ENCODE measurements at regions not wholly inside any gene's neighbourhood (a gene's known extent, or its start where the extent isn't known, plus 50 kb on each side); places are given as distances from the start of the nearest gene placed in this dataset.
A peak's percentile ranks its signal among the peaks of the same experiment; 100 is the strongest.

DNA sequence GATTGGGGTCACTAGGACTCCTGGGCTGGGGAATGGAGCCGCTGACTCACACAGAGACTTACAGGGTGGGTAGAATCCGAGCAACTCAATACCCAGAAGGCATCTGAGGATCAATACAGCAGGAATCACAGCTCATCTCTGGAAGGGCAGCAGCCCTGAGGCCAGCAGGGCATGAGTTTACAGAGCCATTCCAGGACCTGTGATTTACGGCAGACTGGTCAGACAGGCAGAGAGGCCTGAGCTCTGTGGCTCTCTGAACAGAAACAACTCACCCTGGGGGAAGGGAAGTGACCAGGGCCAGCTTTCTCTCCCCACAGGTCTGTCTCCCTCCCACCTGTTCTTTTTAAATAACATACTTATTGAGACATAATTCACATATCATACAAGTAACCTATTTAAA is 88.2 kb upstream of the CXCL12 start:
- H3K4me3 ChIP-seq (ENCODE audit: low read length in 2 of 2): no peak overlapping the region
- no peak overlapping the region for H3K9ac ChIP-seq (ENCODE audit: low read depth, low read length, poor library complexity)
- no peaks in the 10 kb centered on the region for H3K79me1 ChIP-seq (ENCODE audit: low read depth, low read length)
- H2AK5ac ChIP-seq (ENCODE audit: low read depth, low read length): no peak overlapping the region
- H2BK15ac ChIP-seq (ENCODE audit: low read length): no peak overlapping the region
- H2BK12ac ChIP-seq (ENCODE audit: low read length): no peak overlapping the region
- H2AFZ ChIP-seq (ENCODE audit: low read length): no peak overlapping the region
- peak overlapping the region; percentile 19 for H3K18ac ChIP-seq (ENCODE audit: low read length)
- DNase-seq (ENCODE audit: low spot score): no peak
- no peak overlapping the region for H3K4ac ChIP-seq (ENCODE audit: low read length)
- H3K4me1 ChIP-seq (ENCODE audit: control insufficient read depth in 2 of 2, insufficient read depth in 1 of 2, low read depth in 1 of 2, low read length in 2 of 2): no peaks in the 10 kb centered on the region
- WGBS, 2 donors (ENCODE audit: extremely low coverage in 2 of 2, insufficient read length in 2 of 2, insufficient replicate concordance in 1 of 2): no CpG with 5 or more reads among the region's 3 CpGs
- H3K14ac ChIP-seq (ENCODE audit: low read length): no peak overlapping the region
- H2BK120ac ChIP-seq (ENCODE audit: low read depth, low read length): no peak overlapping the region
- no peak overlapping the region for H3K23ac ChIP-seq (ENCODE audit: low read depth, low read length, poor library complexity)
- H3K4me2 ChIP-seq (ENCODE audit: insufficient read depth, low read length, poor library complexity, severe bottlenecking): no peak overlapping the region
- H4K91ac ChIP-seq (ENCODE audit: low read depth, low read length, poor library complexity): no peak overlapping the region
- H3K36me3 ChIP-seq (replicated peaks in 1 of 2; ENCODE audit: control insufficient read depth in 2 of 2, insufficient read depth in 2 of 2, low read length in 2 of 2): no peaks in the 10 kb centered on the region
- H3K27me3 ChIP-seq (ENCODE audit: control insufficient read depth in 3 of 3, insufficient read depth in 3 of 3, low read depth in 1 of 3, low read length in 3 of 3): no peaks in the 10 kb centered on the region
- H2BK5ac ChIP-seq (ENCODE audit: low read length): no peak overlapping the region
- no peak overlapping the region for H3K27ac ChIP-seq (replicated peaks; ENCODE audit: low read length)
- peaks cover 0 to 2% of the 10 kb centered on the region in 2 donors for H3K9me3 ChIP-seq (replicated peaks in 1 of 2; ENCODE audit: control insufficient read depth in 2 of 2, insufficient read depth in 1 of 2, low read depth in 1 of 2, low read length in 2 of 2)
- no peak overlapping the region for H4K8ac ChIP-seq (ENCODE audit: low read depth, low read length)

DNA sequence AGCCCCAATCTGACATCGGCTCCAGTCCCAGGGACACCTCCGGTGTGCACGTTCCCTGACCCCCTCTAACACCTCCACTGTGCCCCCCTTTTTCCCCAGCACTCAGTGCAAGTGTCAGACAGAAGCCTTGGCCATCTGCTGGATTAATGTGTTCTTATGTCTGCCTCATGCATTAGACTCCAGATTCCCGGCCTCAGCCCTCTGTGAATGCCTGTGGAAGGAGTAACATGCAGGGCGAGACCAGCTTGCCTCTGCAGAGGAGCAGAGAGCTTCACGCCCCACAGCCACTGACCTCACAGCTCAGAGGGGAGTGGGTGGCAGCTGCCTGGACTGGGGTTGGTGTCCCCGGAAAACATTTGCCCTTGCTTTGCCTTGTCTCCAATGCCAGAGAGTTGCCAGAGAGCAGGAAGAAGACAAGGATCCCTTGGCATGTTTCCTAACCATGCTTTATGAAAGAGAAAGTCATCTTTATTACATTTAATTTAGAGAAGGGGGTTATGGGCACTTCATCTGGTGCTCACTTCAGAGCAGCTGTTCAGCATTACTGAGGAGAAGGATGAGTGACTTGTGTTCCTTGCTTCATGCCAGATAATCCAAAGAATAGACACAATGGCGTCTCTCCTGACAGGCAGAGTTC is 91.6 kb upstream of the CXCL12 start:
- Histone ChIP-seq H4K8ac (ENCODE audit: low read depth, low read length) (no peak overlapping the region), H4K91ac (ENCODE audit: low read depth, low read length, poor library complexity) (no peak overlapping the region), H2BK12ac (ENCODE audit: low read length) (no peak overlapping the region), H2BK15ac (ENCODE audit: low read length) (no peak overlapping the region), H3K79me1 (ENCODE audit: low read depth, low read length) (no peaks in the 10 kb centered on the region), H3K27ac (replicated peaks; ENCODE audit: low read length) (no peak overlapping the region), H2BK120ac (ENCODE audit: low read depth, low read length) (no peak overlapping the region), H3K18ac (ENCODE audit: low read length) (peak overlapping the region; percentile 11), H3K23ac (ENCODE audit: low read depth, low read length, poor library complexity) (peak overlapping the region; percentile 34), H3K27me3 (ENCODE audit: control insufficient read depth in 3 of 3, insufficient read depth in 3 of 3, low read depth in 1 of 3, low read length in 3 of 3) (no peaks in the 10 kb centered on the region), H3K14ac (ENCODE audit: low read length) (no peak overlapping the region), H2BK5ac (ENCODE audit: low read length) (no peak overlapping the region), H3K9ac (ENCODE audit: low read depth, low read length, poor library complexity) (no peak overlapping the region), H3K4ac (ENCODE audit: low read length) (no peak overlapping the region), H2AFZ (ENCODE audit: low read length) (no peak overlapping the region), H3K4me3 (ENCODE audit: low read length in 2 of 2) (no peak overlapping the region), H3K9me3 (replicated peaks in 1 of 2; ENCODE audit: control insufficient read depth in 2 of 2, insufficient read depth in 1 of 2, low read depth in 1 of 2, low read length in 2 of 2) (no peaks in the 10 kb centered on the region), H2AK5ac (ENCODE audit: low read depth, low read length) (peak overlapping the region; percentile 25), H3K4me1 (ENCODE audit: control insufficient read depth in 2 of 2, insufficient read depth in 1 of 2, low read depth in 1 of 2, low read length in 2 of 2) (no peaks in the 10 kb centered on the region), H3K4me2 (ENCODE audit: insufficient read depth, low read length, poor library complexity, severe bottlenecking) (no peak overlapping the region), H3K36me3 (replicated peaks in 1 of 2; ENCODE audit: control insufficient read depth in 2 of 2, insufficient read depth in 2 of 2, low read length in 2 of 2) (no peaks in the 10 kb centered on the region)
- no peak for DNase-seq (ENCODE audit: low spot score)
- WGBS, 2 donors (ENCODE audit: extremely low coverage in 2 of 2, insufficient read length in 2 of 2, insufficient replicate concordance in 1 of 2): no CpG with 5 or more reads among the region's 8 CpGs

DNA sequence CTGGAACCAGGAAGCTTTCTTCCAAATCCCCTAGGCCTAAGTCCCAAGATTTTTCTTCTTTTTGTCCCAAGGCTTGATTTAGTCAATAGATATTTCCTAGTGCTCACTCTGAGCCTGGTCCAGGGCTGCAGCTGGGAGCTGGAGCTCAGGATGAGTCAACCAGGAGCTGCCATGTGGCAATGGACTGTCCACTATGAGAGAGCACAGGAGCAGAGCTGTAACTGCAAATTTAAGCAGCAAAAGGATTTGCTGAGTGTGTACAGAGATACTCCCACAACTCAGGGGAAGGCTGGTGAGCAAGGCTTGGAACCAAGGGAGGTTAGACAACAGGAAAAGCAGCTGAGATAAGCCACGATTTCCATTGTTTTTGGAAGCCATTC is 92.1 kb upstream of the CXCL12 start:
- Histone ChIP-seq H2BK12ac (ENCODE audit: low read length) (no peak overlapping the region), H2BK120ac (ENCODE audit: low read depth, low read length) (no peak overlapping the region), H3K9me3 (replicated peaks in 1 of 2; ENCODE audit: control insufficient read depth in 2 of 2, insufficient read depth in 1 of 2, low read depth in 1 of 2, low read length in 2 of 2) (no peaks in the 10 kb centered on the region), H3K36me3 (replicated peaks in 1 of 2; ENCODE audit: control insufficient read depth in 2 of 2, insufficient read depth in 2 of 2, low read length in 2 of 2) (no peaks in the 10 kb centered on the region), H2BK15ac (ENCODE audit: low read length) (no peak overlapping the region), H4K91ac (ENCODE audit: low read depth, low read length, poor library complexity) (no peak overlapping the region), H3K9ac (ENCODE audit: low read depth, low read length, poor library complexity) (no peak overlapping the region), H2BK5ac (ENCODE audit: low read length) (no peak overlapping the region), H3K23ac (ENCODE audit: low read depth, low read length, poor library complexity) (no peak overlapping the region), H3K4me3 (ENCODE audit: low read length in 2 of 2) (no peak overlapping the region), H3K27ac (replicated peaks; ENCODE audit: low read length) (no peak overlapping the region), H3K4me1 (ENCODE audit: control insufficient read depth in 2 of 2, insufficient read depth in 1 of 2, low read depth in 1 of 2, low read length in 2 of 2) (no peaks in the 10 kb centered on the region), H3K4ac (ENCODE audit: low read length) (no peak overlapping the region), H2AFZ (ENCODE audit: low read length) (no peak overlapping the region), H3K14ac (ENCODE audit: low read length) (no peak overlapping the region), H4K8ac (ENCODE audit: low read depth, low read length) (no peak overlapping the region), H3K4me2 (ENCODE audit: insufficient read depth, low read length, poor library complexity, severe bottlenecking) (no peak overlapping the region), H3K18ac (ENCODE audit: low read length) (no peak overlapping the region), H2AK5ac (ENCODE audit: low read depth, low read length) (no peak overlapping the region), H3K79me1 (ENCODE audit: low read depth, low read length) (no peaks in the 10 kb centered on the region), H3K27me3 (ENCODE audit: control insufficient read depth in 3 of 3, insufficient read depth in 3 of 3, low read depth in 1 of 3, low read length in 3 of 3) (no peaks in the 10 kb centered on the region)
- DNase-seq (ENCODE audit: low spot score): no peak
- WGBS, 2 donors (ENCODE audit: extremely low coverage in 2 of 2, insufficient read length in 2 of 2, insufficient replicate concordance in 1 of 2): no CpG with 5 or more reads among the region's 1 CpG

DNA sequence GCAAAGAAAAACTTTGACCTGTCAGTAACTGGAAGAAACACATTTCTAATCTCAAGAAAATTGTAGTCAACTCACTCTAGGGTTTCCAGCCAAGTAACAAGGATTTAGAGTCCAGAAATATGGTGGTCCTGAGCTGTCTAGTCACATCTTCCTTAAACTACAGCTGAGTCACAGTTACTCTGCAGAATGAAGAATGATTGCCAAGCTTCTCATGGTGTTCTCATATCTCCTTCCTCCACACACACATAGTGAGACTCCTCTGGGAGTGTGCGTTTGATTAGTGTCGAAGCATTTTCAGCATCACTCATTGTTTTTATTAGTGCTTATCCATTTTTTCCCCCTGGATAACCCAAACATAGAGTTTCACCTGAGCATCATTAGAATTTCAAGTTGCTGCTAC is 93.1 kb upstream of the CXCL12 start:
- WGBS, 2 donors (ENCODE audit: extremely low coverage in 2 of 2, insufficient read length in 2 of 2, insufficient replicate concordance in 1 of 2): no CpG with 5 or more reads among the region's 2 CpGs
- no peak for DNase-seq (ENCODE audit: low spot score)
- H3K23ac ChIP-seq (ENCODE audit: low read depth, low read length, poor library complexity): no peak overlapping the region

More for the DNA sequence above, 93.1 kb upstream of the CXCL12 start:
- no peak overlapping the region for H3K4me3 ChIP-seq (ENCODE audit: low read length in 2 of 2)
- H2BK15ac ChIP-seq (ENCODE audit: low read length): no peak overlapping the region
- no peak overlapping the region for H3K27ac ChIP-seq (replicated peaks; ENCODE audit: low read length)
- H2AFZ ChIP-seq (ENCODE audit: low read length): no peak overlapping the region
- H3K79me1 ChIP-seq (ENCODE audit: low read depth, low read length): no peaks in the 10 kb centered on the region
- H4K8ac ChIP-seq (ENCODE audit: low read depth, low read length): no peak overlapping the region
- no peak overlapping the region for H2BK5ac ChIP-seq (ENCODE audit: low read length)
- no peaks in the 10 kb centered on the region for H3K9me3 ChIP-seq (replicated peaks in 1 of 2; ENCODE audit: control insufficient read depth in 2 of 2, insufficient read depth in 1 of 2, low read depth in 1 of 2, low read length in 2 of 2)
- no peaks in the 10 kb centered on the region for H3K4me1 ChIP-seq (ENCODE audit: control insufficient read depth in 2 of 2, insufficient read depth in 1 of 2, low read depth in 1 of 2, low read length in 2 of 2)
- no peak overlapping the region for H2BK12ac ChIP-seq (ENCODE audit: low read length)
- no peak overlapping the region for H4K91ac ChIP-seq (ENCODE audit: low read depth, low read length, poor library complexity)
- no peak overlapping the region for H3K4ac ChIP-seq (ENCODE audit: low read length)
- H3K18ac ChIP-seq (ENCODE audit: low read length): no peak overlapping the region
- H3K36me3 ChIP-seq (replicated peaks in 1 of 2; ENCODE audit: control insufficient read depth in 2 of 2, insufficient read depth in 2 of 2, low read length in 2 of 2): no peaks in the 10 kb centered on the region
- H3K27me3 ChIP-seq (ENCODE audit: control insufficient read depth in 3 of 3, insufficient read depth in 3 of 3, low read depth in 1 of 3, low read length in 3 of 3): no peaks in the 10 kb centered on the region
- H2BK120ac ChIP-seq (ENCODE audit: low read depth, low read length): no peak overlapping the region
- no peak overlapping the region for H3K14ac ChIP-seq (ENCODE audit: low read length)
- H3K4me2 ChIP-seq (ENCODE audit: insufficient read depth, low read length, poor library complexity, severe bottlenecking): no peak overlapping the region
- no peak overlapping the region for H2AK5ac ChIP-seq (ENCODE audit: low read depth, low read length)
- no peak overlapping the region for H3K9ac ChIP-seq (ENCODE audit: low read depth, low read length, poor library complexity)

Data from neuronal stem cell (in vitro differentiated cells).